ENCODE measurements at regions not wholly inside any gene's neighbourhood (a gene's known extent, or its start where the extent isn't known, plus 50 kb on each side); places are given as distances from the start of the nearest gene placed in this dataset.
A peak's percentile ranks its signal among the peaks of the same experiment; 100 is the strongest.
"Not testable (repeated sequence)": the region's sequence is repeated elsewhere in the genome, so short reads cannot be mapped to it uniquely, and the experiment has no call there.

DNA sequence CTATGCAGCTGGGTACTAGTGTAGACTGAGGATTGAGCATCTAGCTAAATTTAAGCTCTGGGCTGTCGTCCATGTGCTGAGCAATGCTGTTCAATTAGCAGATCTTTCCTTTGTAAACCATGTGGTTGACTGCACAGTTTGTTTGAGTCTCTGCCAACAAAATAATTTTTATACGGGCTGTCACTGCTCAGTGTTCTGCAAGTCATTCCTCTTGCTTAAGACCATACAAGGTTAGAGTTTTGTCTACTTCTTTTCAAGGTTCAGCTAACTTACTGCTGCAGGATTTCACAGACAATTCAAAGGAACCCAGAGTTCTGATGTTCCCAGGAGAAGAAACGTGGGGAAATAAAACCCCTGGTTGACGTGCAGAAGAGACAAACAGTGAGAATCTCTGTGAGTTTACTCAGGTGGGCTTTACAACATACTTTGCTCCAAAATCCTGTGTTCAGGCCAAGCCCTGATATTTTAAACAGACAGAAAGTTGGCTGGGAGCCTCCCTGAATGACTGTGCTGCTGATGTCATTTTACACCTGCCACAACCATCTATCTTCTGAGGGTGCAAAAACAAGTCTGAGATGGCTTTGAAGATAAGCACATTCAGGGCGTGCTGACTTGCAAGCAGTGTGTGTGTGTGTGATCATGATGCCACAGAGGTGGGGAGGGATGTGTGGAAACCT is 177.1 kb upstream of the SVIL start:
- peak; percentile 92 to 95 for DNase-seq (ENCODE audit: low read depth in 2 of 2)
- H3K4me3 ChIP-seq (replicated peaks in 1 of 2; ENCODE audit: low read depth in 2 of 2, low read length in 2 of 2): no peak overlapping the region
- TF ChIP-seq, protein P1, sequence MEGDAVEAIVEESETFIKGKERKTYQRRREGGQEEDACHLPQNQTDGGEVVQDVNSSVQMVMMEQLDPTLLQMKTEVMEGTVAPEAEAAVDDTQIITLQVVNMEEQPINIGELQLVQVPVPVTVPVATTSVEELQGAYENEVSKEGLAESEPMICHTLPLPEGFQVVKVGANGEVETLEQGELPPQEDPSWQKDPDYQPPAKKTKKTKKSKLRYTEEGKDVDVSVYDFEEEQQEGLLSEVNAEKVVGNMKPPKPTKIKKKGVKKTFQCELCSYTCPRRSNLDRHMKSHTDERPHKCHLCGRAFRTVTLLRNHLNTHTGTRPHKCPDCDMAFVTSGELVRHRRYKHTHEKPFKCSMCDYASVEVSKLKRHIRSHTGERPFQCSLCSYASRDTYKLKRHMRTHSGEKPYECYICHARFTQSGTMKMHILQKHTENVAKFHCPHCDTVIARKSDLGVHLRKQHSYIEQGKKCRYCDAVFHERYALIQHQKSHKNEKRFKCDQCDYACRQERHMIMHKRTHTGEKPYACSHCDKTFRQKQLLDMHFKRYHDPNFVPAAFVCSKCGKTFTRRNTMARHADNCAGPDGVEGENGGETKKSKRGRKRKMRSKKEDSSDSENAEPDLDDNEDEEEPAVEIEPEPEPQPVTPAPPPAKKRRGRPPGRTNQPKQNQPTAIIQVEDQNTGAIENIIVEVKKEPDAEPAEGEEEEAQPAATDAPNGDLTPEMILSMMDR (IDR thresholded peaks at IDR 0.05; ENCODE audit: low read depth, low read length): no peak

DNA sequence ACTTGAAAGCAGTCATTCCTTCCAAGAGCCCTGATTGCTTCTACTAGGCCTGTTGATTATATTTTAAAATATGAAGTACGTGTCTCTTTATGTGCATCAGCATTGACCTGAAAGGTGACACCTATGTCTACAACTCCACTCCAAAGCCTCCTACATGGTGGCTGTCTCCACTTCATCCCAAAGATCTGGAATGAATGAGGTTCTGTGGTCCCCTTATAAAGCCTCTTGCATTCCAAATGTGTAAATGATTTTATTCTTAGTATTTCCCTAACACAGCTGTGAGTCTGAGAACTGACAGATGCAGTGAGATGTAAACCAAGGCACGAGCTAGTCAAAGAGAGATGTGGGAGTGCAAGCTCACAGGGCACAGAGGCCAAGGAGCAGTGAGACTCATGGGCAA is 176.0 kb upstream of the SVIL start:
- H3K4me3 ChIP-seq (replicated peaks in 1 of 2; ENCODE audit: low read depth in 2 of 2, low read length in 2 of 2): no peak overlapping the region
- TF ChIP-seq, protein P1 (IDR thresholded peaks at IDR 0.05; ENCODE audit: low read depth, low read length): no peak
- DNase-seq (ENCODE audit: low read depth in 2 of 2): no peak

DNA sequence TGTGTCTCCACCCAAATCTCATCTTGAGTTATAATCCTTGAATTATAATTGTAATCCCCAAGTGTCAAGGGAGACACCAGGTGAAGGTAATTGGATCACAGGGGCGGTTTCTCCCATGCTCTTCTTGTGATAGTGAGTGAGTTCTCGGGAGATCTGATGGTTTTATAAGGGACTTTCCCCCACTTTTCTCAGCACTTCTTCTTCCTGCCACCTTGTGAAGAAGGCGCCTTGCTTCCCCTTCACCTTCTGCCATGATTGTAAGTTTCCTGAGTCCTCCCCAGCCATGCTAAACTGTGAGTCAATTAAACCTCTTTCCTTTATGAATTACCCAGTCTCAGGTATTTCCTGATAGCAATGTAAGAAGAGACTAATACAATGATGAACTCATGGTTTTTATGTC is 175.5 kb upstream of the SVIL start:
- not testable (repeated sequence) for H3K4me3 ChIP-seq (replicated peaks in 1 of 2; ENCODE audit: low read depth in 2 of 2, low read length in 2 of 2); DNase-seq (ENCODE audit: low read depth in 2 of 2)

DNA sequence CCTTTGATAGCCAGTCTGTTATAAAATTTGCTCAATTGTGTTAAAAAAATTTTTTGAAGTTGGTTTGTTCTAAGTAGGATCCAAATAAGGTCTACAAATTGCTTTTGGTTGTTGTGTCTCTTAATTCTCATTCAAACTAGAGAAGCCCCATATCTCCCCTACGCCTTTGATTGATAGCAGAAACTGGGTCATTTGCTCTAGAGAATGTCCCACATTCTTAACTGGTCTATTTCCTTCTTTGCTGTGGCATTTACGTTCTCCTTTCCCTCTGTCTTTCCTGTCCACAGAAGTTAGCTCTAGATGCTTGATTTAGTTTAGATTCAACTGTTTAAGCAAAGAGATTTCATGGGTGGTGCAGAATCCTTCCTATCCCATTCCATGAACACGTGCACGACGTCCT is 174.6 kb upstream of the SVIL start:
- TF ChIP-seq, protein P1 (IDR thresholded peaks at IDR 0.05; ENCODE audit: low read depth, low read length): no peak
- no peak for DNase-seq (ENCODE audit: low read depth in 2 of 2)
- no peak overlapping the region for H3K4me3 ChIP-seq (replicated peaks in 1 of 2; ENCODE audit: low read depth in 2 of 2, low read length in 2 of 2)

DNA sequence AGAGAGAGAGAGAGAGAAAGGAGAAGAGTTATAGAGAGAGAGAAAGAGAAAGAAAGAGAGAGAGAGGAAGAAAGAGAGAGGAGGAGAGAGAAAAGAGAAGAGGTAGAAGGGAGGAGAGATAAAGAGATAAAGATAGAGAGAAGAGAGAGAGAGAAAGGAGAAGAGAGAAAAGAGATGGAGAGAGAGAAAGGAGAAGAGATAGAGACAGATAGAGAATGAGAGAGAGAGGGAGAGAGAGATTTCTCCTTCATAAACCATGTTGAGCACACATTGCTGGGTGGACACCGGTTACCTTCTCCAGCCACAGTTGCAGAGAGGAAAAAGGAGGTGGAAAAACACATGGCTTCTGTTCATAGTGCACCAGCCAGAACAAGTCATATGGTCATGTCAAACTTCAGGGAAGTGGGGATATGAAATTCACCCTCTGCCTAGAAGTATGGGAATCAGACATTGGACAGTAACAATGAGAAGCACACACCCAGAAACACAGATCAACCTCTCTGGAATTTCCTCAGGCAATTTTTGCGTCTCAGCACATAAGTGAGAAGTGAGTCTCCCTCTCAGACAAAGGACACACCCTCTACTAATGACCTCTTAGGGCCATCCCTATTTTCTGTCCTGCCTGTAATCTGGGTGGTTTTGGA is 172.5 kb upstream of the SVIL start:
- TF ChIP-seq, protein P1 (IDR thresholded peaks at IDR 0.05; ENCODE audit: low read depth, low read length): no peak
- H3K4me3 ChIP-seq (replicated peaks in 1 of 2; ENCODE audit: low read depth in 2 of 2, low read length in 2 of 2): no peak overlapping the region
- peak; percentile 69 to 88 for DNase-seq (ENCODE audit: low read depth in 2 of 2)

DNA sequence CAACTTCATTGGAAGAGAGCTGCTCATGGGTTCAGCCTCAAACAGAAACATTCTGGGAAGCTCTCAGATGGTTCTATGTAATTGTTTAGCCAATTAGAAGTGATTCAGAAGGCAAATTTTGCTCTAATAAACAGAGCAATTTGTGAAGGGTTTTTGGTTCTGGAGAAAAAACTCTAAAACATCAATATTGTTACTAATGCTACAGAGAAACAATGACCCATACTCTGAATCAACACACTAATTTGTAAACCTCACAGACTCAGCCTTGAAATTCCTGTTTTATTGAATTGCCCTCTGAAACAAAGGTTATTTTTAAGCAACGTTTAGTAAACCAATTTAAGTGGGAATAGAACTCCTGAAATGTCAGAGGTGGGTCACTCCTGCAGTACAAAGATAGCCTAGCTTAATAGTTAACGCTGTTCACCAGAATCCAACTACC is 171.6 kb upstream of the SVIL start:
- H3K4me3 ChIP-seq (replicated peaks in 1 of 2; ENCODE audit: low read depth in 2 of 2, low read length in 2 of 2): no peak overlapping the region
- TF ChIP-seq, protein P1 (IDR thresholded peaks at IDR 0.05; ENCODE audit: low read depth, low read length): no peak
- peak in 1 of 2 donors; percentile 18 for DNase-seq (ENCODE audit: low read depth in 2 of 2)

DNA sequence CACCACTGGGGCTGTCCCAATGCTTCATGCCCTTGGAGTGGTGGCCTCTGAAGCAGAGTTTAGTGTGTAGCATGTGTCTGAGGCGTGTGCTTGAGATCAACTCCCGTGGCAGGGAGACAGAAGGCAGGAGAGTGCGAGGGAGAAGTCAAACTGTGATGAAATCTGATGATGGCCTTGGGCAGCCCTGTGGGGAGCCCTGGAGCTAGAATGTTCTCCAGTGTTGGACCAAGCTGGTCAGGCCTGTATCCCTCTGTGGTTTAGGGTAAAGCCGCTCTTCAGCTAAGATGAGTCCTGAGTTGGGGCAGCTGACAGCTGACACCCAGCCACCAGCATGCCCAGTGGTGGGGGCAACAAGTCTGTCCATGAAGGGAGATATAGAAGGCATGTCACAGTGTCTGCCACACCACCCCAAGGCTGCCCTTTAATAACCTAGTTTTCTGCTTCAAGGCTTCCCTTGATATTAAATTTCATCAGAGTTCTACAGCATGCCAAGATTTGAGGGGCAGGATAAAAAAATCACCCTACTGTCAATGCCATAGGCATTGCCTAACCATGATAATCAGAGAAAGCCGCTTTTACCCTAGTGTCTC is 170.5 kb upstream of the SVIL start:
- TF ChIP-seq, protein P1 (IDR thresholded peaks at IDR 0.05; ENCODE audit: low read depth, low read length): no peak
- DNase-seq (ENCODE audit: low read depth in 2 of 2): no peak
- no peak overlapping the region for H3K4me3 ChIP-seq (replicated peaks in 1 of 2; ENCODE audit: low read depth in 2 of 2, low read length in 2 of 2)

Data from cardiac fibroblast (primary cell).